GM19463 (cell line): ENCODE measurements at regions not wholly inside any gene's neighbourhood (a gene's known extent, or its start where the extent isn't known, plus 50 kb on each side); places are given as distances from the start of the nearest gene placed in this dataset.
A peak's percentile ranks its signal among the peaks of the same experiment; 100 is the strongest.
"Not testable (repeated sequence)": the region's sequence is repeated elsewhere in the genome, so short reads cannot be mapped to it uniquely, and the experiment has no call there.

Experiments used
- ATAC-seq: cut with Tn5 transposase; IDR thresholded peaks from one replicate; pipeline ENCODE4 v1.9.1; 2021; ENCODE audit warnings: mild to moderate bottlenecking, moderate library complexity; ENCODE audit not compliant: unreplicated experiment

GRCh38 chr6:20263059-20263458, 50.8 kb upstream of the MBOAT1 start:
- ATAC-seq = no peak

- no peak for ATAC-seq
Observed at GRCh38 chr6:20265842-20266241, 53.6 kb upstream of the MBOAT1 start.

GRCh38 chr6:20266851-20267608, 54.8 kb upstream of the MBOAT1 start:
- ATAC-seq = peak; percentile 61

- ATAC-seq = no peak
Observed at GRCh38 chr6:20269181-20269580, 56.9 kb upstream of the MBOAT1 start.

- ATAC-seq = no peak
Observed at GRCh38 chr6:20271818-20272217, 59.5 kb upstream of the MBOAT1 start.

GRCh38 chr6:20274137-20274536, 61.9 kb upstream of the MBOAT1 start:
- no peak for ATAC-seq

GRCh38 chr6:20275837-20276236, 63.6 kb upstream of the MBOAT1 start:
- ATAC-seq = not testable (repeated sequence)

- not testable (repeated sequence) for ATAC-seq
Observed at GRCh38 chr6:20277724-20278123, 65.5 kb upstream of the MBOAT1 start.

- ATAC-seq = no peak
Observed at GRCh38 chr6:20279051-20279450, 66.8 kb upstream of the MBOAT1 start.

GRCh38 chr6:20279608-20280287, 67.5 kb upstream of the MBOAT1 start:
- ATAC-seq = no peak

GRCh38 chr6:20280288-20280621, 68.0 kb upstream of the MBOAT1 start:
- no peak for ATAC-seq

GRCh38 chr6:20284672-20285071, 72.4 kb upstream of the MBOAT1 start:
- ATAC-seq = no peak

- no peak for ATAC-seq
Observed at GRCh38 chr6:20286968-20287565, 74.8 kb upstream of the MBOAT1 start.

- peak; percentile 85 for ATAC-seq
Observed at GRCh38 chr6:20291764-20292580, 79.7 kb upstream of the MBOAT1 start.

GRCh38 chr6:20292905-20293304, 80.6 kb upstream of the MBOAT1 start:
- ATAC-seq = no peak

- no peak for ATAC-seq
Observed at GRCh38 chr6:20301256-20301655, 89.0 kb upstream of the MBOAT1 start.

- ATAC-seq = no peak
Observed at GRCh38 chr6:20302168-20302567, 89.9 kb upstream of the MBOAT1 start.

- ATAC-seq = no peak
Observed at GRCh38 chr6:20302702-20303251, 90.5 kb upstream of the MBOAT1 start.

GRCh38 chr6:20306491-20306890, 94.2 kb upstream of the MBOAT1 start:
- no peak for ATAC-seq

GRCh38 chr6:20309186-20309585, 92.5 kb upstream of the E2F3 start:
- ATAC-seq = no peak

GRCh38 chr6:20310185-20310584, 91.5 kb upstream of the E2F3 start:
- no peak for ATAC-seq
